ENCODE measurements at regions not wholly inside any gene's neighbourhood (a gene's known extent, or its start where the extent isn't known, plus 50 kb on each side); places are given as distances from the start of the nearest gene placed in this dataset.

- no peak for TF ChIP-seq CTCF (conservative IDR thresholded peaks at IDR 0.05)
- TF ChIP-seq EZH2 (IDR thresholded peaks at IDR 0.05; ENCODE audit: low read depth), result no peak
Observed at GRCh38 chr13:50575138-50575537, 268.4 kb downstream of the DLEU7 start.

All from PC-9 (cell line).